GM19438 (cell line): ENCODE measurements at regions not wholly inside any gene's neighbourhood (a gene's known extent, or its start where the extent isn't known, plus 50 kb on each side); places are given as distances from the start of the nearest gene placed in this dataset.
"Not testable (repeated sequence)": the region's sequence is repeated elsewhere in the genome, so short reads cannot be mapped to it uniquely, and the experiment has no call there.

ENCODE experiments used
- ATAC-seq: cut with Tn5 transposase; IDR thresholded peaks from one replicate; pipeline ENCODE4 v1.9.1; 2021; ENCODE audit warnings: low read depth; ENCODE audit not compliant: unreplicated experiment

DNA sequence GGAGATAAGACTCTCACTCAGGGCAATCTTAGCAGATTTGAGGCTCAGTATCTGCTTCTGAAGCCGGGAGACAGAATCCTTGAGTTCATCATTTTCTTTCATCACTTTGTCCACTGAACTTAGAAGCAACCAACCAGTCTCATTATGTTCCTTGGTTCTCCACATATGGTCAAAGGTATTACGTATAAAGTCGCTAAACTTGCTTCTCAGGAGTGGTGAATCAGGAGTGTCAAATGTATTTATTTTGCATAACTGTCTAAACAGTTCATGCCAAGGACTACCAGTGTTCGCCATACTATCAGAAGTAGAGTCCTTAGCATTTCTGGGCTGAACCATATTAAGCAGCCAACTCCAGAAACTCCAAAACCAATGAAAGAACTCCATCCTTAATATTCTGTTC, 163.0 kb upstream of the ZNF184 start:
- ATAC-seq: not testable (repeated sequence)

DNA sequence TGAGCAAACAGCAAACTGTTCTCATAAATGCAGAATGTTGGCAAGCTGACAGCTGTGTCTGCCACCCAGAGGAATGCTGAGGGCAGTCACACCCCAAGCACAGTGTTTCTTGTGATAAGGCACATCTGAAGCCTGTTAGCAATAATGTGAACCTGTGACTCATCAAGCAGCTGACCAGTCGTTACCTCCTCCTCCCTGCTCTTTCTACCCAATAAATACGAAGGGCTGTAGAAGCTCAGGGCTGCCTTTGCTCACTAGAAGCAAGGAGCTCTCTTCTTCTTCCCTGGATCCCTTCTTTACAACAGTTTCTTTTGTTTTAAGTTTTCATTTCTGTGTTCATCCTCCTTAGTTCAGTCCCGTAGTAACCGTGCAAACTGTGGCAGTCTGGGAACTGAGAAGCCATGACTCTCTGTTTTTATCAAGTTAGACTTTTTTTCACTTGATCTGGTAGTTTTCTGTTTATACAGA, 160.3 kb upstream of the ZNF184 start:
- not testable (repeated sequence) for ATAC-seq

DNA sequence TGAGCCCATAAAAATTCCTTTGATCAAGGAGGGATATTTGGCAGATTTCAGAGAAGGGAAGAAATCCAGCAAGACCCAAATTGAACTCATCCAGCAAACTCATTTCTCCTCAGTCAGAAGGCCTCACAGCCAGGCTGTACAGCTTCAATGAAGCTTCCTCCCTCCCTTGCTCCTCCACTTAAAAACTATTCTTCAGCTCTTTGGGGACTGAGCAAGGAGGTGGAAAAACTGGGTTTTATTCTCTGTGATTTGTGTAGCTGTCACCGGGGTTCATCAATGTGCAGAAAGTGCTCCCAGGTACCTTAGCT, 158.7 kb upstream of the ZNF184 start:
- no peak for ATAC-seq

DNA sequence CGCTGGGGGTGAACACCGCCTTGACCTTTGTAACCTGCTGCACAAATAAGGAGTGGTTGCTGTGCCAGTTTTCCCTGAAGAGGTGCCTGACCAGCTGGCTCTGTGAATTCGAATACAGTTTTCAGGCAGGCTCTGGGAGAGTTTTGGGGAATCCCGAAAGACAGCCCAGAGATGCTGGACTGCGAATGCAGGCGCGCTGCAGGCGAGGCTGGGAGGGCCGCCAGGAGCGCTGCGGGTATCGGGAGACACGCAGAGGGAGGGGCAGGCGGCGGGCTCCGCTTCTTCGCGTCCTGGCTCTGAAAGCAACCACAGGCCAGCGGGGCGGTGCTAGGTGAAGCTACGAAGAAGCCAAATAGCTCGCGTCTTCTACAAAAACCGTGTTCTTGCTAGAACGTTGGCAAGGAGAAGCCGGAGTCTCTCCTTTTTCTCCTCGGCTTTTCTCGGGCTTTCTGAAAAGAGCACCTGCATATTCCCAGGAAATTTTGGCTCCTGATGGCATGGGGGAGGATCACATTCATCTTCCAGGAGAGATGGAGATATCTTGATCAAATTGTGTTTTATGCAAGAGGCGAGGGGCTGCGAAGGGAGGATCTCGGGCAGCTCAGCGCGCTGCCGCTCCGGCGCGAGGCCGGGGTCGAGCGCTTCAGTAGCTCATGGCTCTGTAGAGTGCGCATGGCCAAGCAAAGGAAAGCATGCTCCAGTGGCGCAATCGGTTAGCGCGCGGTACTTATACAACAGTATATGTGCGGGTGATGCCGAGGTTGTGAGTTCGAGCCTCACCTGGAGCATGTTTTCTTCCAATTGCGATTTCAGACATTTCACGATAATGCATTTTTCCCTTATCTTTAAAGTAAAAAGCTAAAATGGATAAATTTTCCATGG, 158.1 kb upstream of the ZNF184 start:
- ATAC-seq: no peak

DNA sequence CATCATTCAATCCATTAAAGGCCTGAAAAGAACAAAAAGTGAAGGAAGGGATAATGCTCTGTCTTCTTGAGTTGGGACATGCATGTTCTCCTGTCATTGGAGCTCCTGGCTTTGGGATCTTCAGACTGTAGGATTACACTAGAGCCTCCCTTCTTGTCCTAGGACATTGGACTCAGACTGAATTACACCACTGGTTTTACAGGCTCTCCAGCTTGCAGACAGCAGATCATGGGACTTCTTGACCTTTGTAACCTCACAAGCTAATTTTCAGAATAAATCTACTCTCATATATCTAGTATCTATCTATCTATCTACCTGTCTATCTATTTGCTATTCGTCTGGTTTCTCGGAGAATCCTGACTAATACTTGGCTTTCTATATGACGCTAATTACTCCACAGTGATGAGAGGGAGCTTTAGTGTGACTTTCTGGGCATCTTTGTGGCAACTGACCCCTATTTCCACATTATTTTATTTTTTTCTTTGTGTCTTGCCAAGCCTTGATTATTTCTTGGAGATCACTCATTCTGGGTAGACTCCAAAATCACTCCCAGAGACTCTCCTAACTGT, 151.9 kb upstream of the ZNF184 start:
- ATAC-seq: no peak

DNA sequence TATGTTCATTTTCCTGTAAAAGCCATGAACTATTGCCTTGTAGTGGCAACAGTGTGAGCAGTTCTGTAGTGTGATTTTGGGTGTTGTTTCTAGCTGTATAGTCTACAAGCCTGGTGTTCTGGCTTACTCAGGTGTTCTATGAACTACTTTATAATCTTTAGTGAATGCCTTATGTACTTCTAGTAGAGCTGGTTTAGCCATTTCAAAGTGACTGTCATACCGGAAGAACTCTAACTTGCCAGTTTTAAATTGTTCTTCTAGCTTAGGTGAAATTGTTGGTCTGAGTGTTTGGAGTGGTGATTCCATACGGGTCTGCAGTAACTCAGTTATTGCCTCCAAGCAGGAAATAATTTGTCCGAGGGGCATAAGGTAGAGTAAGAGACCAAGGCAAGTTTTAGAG, 150.2 kb upstream of the ZNF184 start:
- no peak for ATAC-seq

DNA sequence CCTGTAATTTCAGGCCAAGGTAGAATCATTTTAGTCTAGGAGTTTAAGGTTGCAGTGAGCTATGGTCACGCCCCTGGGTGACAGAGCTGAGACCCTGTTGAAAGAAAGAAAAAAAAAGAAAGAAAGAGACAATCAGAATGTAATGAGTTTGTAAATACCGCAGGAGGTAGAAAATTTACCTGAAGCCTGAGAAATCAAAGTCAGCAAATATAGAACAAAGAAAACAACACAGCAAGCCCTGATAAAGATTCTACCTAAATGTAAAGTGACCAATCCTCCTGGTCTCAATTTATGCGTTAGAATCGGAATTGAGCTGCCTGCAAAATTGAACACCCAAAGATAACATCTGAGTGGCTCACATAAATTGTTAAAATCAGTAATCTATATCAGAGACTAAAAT, 146.5 kb upstream of the ZNF184 start:
- ATAC-seq: no peak

DNA sequence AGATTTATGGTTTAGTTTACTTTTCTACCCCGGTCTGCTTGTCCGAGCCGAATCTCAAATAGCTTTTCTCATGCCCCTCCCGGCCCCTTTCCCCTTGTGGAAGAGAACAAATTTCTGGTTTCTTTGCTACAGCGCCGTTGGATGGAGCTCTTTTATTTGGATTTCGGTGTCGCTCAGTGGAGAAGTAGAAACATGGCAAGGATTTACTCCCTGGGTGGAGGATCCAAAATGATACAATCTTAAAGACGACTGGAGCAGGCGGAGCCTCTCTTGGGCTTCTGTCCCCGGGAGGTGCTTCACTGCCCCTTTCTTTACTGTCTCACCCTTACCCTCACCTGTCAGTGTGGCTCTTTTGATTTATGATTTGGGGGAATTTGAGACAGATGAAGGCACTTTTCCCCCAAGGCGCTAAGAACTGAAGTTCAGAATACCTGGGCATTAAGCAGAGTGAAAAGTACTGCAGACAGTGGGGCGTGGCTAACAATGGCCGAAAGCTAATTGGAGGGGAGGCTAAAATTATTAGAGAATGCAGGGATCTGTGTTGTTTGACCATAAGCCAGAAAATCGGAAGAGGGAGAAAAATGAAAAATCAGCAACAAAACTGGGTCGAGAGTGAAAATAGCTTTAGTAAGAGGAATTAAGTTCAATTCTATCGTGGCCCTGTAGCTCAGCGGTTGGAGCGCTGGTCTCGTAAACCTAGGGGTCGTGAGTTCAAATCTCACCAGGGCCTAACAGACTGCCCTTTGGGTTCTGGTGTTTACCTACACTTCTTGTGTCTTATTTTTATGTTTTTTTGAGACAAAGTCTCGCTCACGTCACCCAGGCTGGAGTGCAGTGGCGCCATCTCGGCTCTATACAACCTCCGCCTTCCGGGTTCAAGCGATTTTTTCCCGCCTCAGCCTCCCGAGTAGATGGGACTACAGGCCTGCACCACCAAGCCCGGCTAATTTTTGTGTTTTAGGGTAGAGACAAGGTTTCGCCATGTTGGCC, 145.1 kb upstream of the ZNF184 start:
- ATAC-seq: no peak

DNA sequence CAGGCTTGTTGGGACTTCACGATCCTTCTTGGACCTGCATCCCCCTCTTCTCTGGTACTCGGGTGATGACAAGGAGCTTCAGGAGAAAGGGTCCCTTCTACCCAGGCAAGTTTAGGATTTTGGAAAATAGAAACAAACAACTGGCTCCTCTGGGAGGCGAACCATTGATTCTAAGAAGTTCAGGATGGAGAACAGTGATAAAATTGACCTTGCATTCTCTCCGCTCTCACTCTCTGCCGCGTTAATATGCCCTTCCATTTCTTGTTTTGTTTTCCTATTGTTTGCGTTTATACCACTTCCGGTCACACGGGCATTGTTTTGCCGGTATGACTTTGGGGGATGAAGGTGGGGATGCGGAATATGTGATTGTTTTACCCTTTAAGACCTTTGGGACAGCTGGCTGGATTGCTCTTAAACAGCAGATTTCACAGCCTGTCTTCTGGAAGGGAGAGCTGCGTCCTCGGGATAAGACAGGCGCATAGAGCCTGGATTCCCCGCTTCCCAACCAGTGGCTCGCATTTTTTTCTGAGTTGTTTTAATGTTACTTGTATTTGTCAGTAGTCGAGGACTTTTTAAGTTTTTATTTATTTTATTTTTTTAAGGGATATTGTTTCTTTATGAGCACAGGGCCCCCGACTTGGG, 144.3 kb upstream of the ZNF184 start:
- no peak for ATAC-seq

DNA sequence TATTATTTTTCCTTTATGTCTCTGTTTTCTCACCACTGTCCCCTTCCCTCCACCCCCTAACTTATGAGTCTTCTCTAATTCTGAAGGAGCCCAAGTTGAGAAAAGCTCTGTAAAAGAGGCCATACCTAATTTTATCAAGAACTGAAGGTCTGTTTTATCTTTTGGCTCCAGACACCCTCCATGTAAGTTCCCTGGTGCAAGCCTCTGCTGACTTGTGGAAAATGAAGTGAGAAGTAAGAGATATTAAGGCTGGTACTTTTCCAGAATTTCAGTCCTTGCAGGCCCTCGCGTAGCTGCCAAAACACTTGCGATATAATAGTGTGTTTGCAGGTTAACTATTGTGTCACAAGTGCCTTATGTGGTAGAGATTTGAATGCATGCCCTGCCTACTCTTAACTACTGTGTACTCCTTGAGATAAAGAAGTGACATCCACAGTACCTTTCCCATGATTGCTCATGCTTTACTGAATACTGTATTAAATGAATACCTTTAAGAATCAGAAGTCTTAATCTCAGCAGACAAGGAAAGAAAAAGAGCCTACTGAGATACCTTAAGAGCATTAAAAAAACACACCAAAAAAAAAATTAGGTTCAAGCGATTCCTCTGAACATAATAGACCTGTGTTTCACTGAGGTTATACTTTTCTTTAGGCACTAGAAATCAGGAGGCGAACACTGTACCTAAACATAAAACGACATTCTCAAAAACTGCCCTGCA, 143.6 kb upstream of the ZNF184 start:
- no peak for ATAC-seq

DNA sequence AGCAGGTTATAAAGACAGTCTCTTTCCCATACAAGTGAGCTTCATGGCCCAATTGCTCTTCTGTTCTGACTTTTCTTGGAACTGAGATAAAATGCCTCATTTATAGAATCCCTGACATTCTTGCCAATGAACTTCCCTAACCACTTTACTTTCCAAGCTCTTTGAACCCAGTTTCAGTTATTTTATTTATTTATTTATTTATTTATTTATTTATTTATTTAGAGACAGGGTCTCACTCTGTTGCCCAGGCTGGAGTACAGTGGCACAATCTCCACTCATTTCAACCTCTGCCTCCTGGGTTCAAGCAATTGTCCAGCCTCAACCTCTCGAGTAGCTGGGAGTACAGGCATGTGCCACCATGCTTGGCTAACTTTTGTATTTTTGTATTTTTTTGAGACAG, 138.5 kb upstream of the ZNF184 start:
- ATAC-seq: no peak

DNA sequence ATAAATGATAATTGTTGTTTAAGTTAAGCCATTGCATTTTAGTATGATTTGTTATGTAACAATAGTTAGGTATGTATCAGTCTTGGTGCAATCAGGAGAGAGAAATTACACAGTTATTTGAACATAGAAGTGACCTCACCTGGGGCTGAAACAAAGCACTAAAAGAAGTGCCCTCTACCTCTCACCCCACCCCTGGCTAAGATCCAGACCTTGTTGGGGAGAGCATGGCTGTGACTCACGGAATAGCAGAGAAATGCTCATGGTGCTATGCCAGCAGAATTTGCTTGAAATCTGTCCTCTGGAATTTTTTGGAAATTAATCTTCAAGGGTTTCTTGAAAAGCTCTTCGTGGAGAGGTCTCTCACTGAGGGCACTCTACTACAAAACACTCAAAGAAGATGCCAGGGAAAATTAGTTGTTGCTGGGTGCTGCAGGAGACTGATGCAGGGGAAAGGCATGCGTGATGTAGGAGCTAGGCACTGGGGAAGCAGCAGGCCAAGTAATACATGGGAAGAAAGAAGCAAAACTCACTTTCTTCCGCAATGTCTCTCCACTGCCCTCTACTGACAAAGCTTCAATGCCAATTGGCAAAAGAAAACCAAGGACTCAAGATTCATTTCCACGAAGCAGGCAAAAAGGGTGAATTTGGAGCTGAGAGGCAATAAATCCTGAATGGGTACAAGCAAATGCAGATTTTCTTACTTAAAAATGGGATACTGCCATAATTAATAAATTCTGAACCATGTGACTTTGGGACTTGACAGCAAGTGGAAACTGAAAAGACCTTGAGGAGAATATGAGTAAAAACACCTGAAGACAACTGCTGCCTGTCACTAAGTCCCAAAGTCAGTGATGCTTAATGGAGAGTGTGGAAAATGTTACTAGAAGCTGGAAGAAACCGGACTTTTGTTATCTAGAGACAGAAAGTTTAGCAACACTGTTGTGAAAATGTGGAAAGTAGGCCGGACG, 136.3 kb upstream of the ZNF184 start:
- no peak for ATAC-seq

DNA sequence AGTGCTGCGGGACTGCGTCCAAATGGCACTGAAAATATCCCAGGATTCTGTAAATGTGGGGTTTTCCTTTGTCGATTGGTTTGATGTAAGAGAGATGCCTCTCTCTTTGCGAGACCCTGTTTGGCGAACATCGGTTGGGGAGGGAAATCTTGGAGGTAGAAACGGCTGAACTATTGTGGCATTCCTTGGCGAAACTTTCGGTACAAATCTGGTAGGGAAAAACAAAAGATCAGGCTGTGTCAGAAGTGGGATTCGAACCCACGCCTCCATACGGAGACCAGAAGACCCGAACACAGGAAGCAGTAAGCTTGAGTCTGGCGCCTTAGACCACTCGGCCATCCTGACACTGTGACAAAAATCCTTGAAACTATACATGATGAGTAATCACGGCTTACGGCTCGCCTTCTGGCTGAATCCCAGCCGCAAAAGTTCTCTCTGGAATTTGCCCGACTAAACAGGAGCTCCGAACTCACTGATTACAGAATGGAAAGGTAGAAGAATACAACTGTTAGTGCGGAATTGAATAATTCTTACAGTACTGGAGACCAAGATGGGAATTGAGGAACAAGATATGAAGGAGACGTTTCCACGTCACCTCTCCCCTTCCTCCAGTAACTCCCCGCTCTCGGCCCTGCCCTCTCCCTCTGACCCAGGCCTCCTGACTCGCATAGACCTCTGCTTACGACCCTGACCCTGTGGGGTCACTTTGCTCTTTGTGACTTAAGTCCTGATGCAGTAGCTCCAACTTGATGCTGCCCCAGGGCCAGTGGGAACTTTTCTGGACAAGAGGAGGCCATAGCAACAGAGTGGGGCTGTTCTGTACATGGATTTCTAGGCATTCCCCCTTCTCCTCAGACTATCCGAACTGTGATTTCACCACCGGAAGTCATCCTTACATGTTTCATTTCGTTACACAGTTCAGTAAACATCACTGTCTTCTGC, 132.8 kb upstream of the ZNF184 start:
- ATAC-seq: no peak

DNA sequence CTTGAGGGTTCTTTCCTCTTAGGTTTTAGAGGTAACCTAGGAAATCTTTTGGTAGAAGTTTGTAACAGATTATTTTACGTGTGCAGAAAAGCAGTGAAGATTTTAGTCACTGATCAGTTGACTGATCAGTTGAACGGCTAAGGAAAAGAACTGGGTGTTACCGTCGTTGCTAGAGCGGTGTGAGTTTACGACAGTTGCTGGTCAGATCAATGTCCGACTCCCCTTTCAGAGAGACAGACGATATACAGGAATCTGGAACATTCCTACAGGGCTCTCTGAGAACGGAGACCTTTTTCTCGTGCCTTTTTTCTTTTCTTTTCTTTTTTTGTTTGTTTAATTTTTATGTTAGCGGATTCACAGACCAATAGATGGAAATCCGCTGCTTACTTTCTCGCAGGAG, 132.1 kb upstream of the ZNF184 start:
- ATAC-seq: no peak

DNA sequence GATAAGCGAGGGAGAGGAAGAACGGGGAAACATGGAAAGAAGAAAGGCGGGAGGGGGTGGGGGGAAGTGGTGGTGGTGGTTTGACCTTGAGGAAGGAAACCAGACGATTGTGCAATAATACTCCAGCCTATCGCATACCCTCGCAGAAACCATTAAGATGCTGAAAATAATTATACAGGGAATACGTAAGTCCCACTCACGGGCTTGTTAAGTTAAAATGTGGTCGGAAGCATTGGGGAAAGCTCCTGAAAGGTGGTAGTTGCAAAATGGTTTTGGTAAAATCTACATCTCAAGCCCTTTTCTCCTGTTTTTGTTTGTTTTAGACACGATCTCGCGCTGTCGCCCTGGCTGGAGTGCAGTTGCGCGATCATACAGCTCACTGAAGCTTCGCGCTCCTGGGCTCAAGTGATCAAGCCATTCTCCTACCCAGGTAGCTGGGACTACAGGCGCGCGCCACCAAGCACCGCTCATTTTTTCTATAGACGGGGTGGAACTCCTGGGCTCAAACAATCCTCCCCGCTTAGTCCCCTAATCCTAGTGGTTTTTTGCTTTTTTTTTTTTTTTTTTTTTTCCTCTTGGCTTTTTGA, 128.9 kb upstream of the ZNF184 start:
- no peak for ATAC-seq

DNA sequence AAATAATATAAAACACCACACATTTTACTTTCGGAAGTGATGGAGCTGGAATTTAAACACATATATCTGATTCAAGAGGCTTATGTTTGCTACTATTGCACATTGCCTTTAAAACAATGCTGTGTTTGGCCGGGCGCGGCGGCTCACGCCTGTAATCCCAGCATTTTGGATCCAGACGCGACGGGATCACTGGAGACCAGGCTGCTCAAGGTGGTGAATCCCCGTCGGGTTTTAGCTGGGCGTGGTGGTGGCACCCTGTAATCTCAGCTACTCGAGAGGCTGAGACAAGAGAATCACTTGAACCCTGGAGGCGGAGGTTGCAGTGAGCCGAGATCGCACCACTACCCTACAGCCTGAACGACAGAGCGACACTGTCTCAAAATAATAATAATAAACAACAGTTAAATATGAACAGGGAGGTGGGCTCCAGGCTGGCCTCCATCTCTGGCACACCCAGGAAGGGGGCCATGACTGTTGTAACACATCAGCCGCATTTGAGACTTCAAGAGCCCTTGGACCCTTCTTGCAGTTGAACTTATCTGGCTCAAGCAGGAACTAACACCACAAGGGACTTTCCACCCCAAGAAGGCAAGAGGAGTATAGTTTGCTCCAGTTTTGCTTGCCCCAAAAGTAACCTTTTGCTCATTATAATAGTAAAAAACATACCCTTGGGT, 127.1 kb upstream of the ZNF184 start:
- no peak for ATAC-seq

DNA sequence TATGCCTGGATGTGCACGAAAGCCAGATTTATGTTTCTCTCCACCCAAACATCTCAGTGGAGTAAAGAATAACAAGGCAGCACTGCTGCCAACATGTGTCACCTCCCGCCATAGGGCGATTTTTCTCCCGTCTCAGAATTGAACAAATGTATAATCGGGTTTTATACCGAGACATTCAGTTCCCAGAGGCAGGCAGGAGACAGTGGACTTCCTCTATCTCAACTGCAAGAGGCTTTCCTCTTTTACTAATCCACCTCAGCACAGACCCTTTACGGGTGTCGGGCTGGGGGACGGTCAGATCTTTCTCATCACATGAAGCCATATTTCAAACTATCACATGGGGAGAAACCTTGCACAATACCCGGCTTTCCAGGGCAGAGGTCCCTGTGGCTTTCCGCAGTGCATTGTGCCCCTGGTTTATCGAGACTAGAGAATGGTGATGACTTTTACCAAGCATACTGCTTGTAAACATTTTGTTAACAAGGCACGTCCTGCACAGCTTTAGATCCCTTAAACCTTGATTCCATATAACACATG, 124.2 kb upstream of the ZNF184 start:
- ATAC-seq: not testable (repeated sequence)
